ENCODE measurements at regions not wholly inside any gene's neighbourhood (a gene's known extent, or its start where the extent isn't known, plus 50 kb on each side); places are given as distances from the start of the nearest gene placed in this dataset.

- H3K4me3 ChIP-seq = no peak overlapping the region
- H3K4me1 ChIP-seq (ENCODE audit: insufficient read depth) = no peaks in the 10 kb centered on the region
- intact Hi-C loops (cut with DNase I) = loop anchor here in 1 of 4 donors (10.0 kb wide), 1 partner anchor 326 kb away; no protein-coding TSS in a partner anchor
- TF ChIP-seq POLR2A (IDR thresholded peaks at IDR 0.05) = no peak
- TF ChIP-seq EP300 (IDR thresholded peaks at IDR 0.05) = no peak
- no peak for TF ChIP-seq CTCF (IDR thresholded peaks at IDR 0.05)
- H3K9me3 ChIP-seq = no peaks in the 10 kb centered on the region
- DNase-seq = no peak
- 28 to 35% (median 30%) methylated on average over 11 of the region's 11 CpGs for WGBS, 3 donors
- no peaks in the 10 kb centered on the region for H3K27me3 ChIP-seq
- H3K36me3 ChIP-seq = no peaks in the 10 kb centered on the region
- H3K27ac ChIP-seq = no peak overlapping the region
Observed at GRCh38 chr1:30110846-30111245, 612.5 kb downstream of the MATN1 start.

GRCh38 chr1:30109853-30110252, 613.5 kb downstream of the MATN1 start:
- DNase-seq = peak; percentile 24 to 56 (median 41)
- TF ChIP-seq EP300 (IDR thresholded peaks at IDR 0.05) (no peak), CTCF (IDR thresholded peaks at IDR 0.05) (no peak), POLR2A (IDR thresholded peaks at IDR 0.05) (no peak)
- H3K4me3 ChIP-seq = no peak overlapping the region
- intact Hi-C loops (cut with DNase I) = loop anchor here in 1 of 4 donors (10.0 kb wide), 1 partner anchor 325 kb away; no protein-coding TSS in a partner anchor
- H3K36me3 ChIP-seq = no peaks in the 10 kb centered on the region
- H3K9me3 ChIP-seq = no peaks in the 10 kb centered on the region
- no peaks in the 10 kb centered on the region for H3K4me1 ChIP-seq (ENCODE audit: insufficient read depth)
- WGBS, 3 donors = 22 to 29% (median 24%) methylated on average over 10 of the region's 10 CpGs
- H3K27ac ChIP-seq = no peak overlapping the region
- H3K27me3 ChIP-seq = no peaks in the 10 kb centered on the region

GRCh38 chr1:30108186-30108585, 615.2 kb downstream of the MATN1 start:
- intact Hi-C loops (cut with DNase I) = no loop called here
- H3K4me1 ChIP-seq (ENCODE audit: insufficient read depth) = no peaks in the 10 kb centered on the region
- DNase-seq = no peak
- no peaks in the 10 kb centered on the region for H3K27me3 ChIP-seq
- H3K36me3 ChIP-seq = no peaks in the 10 kb centered on the region
- no peaks in the 10 kb centered on the region for H3K9me3 ChIP-seq
- no peak overlapping the region for H3K27ac ChIP-seq
- no peak overlapping the region for H3K4me3 ChIP-seq
- WGBS, 3 donors = 69 to 70% (median 69%) methylated on average over 4 of the region's 4 CpGs
- no peak for TF ChIP-seq EP300 (IDR thresholded peaks at IDR 0.05)
- TF ChIP-seq POLR2A (IDR thresholded peaks at IDR 0.05) = no peak
- TF ChIP-seq CTCF (IDR thresholded peaks at IDR 0.05) = no peak

- intact Hi-C loops (cut with DNase I) = no loop called here
Observed at GRCh38 chr1:30106125-30106524, 617.3 kb downstream of the MATN1 start.

More at GRCh38 chr1:30106125-30106524, 617.3 kb downstream of the MATN1 start:
- Histone ChIP-seq H3K27ac (no peak overlapping the region), H3K4me3 (no peak overlapping the region), H3K36me3 (no peaks in the 10 kb centered on the region), H3K4me1 (ENCODE audit: insufficient read depth) (no peaks in the 10 kb centered on the region), H3K27me3 (no peaks in the 10 kb centered on the region), H3K9me3 (no peaks in the 10 kb centered on the region)
- TF ChIP-seq CTCF (IDR thresholded peaks at IDR 0.05) (peak in 1 of 3 donors; percentile 14), POLR2A (IDR thresholded peaks at IDR 0.05) (no peak), EP300 (IDR thresholded peaks at IDR 0.05) (no peak)
- DNase-seq = no peak
- WGBS, 3 donors = 34 to 43% (median 43%) methylated on average over 8 of the region's 8 CpGs

All from ovary (tissue), 7 donors.